H1 (cell line): ENCODE measurements at regions not wholly inside any gene's neighbourhood (a gene's known extent, or its start where the extent isn't known, plus 50 kb on each side); places are given as distances from the start of the nearest gene placed in this dataset.
A peak's percentile ranks its signal among the peaks of the same experiment; 100 is the strongest.

Experiments used
- CTCF ChIA-PET: fragments of 300-600 bp; sonication (Branson Sonifier 250); formaldehyde crosslinking; loops from one replicate; lab custom pipeline; 2021; ENCODE audit not compliant: partially characterized antibody; lab: Charles Lee
- POLR2A ChIA-PET: fragments of 300-600 bp; sonication (Branson Sonifier 250); formaldehyde crosslinking; loops from one replicate; lab custom pipeline; 2021; ENCODE audit warnings: inconsistent platforms; ENCODE audit not compliant: partially characterized antibody; lab: Charles Lee
- DNase-seq, 2 experiments: peaks; one replicate each; pipeline versions ENCODE4 v3.0.0 to v3.0.0-alpha.2; 2010 to 2022; ENCODE audit warnings: low spot score in 2 of 2, low read depth in 1 of 2, mixed read lengths in 1 of 2
- FAIRE-seq: peaks from 2 replicates; lab custom pipeline; 2011; peaks lifted over from hg19 to GRCh38; lab: Jason Lieb, UNC
- H2AFZ ChIP-seq: 2 replicates; pipeline ENCODE4 v1.8.1; 2012; ENCODE audit warnings: low read length, inconsistent platforms
- H2AK5ac ChIP-seq: 2 replicates; pipeline ENCODE4 v1.6.1; 2013; ENCODE audit warnings: low read depth, low read length
- H2BK120ac ChIP-seq: replicated peaks from 2 replicates; pipeline ENCODE3; 2013; ENCODE audit warnings: low read depth, low read length, inconsistent platforms
- H2BK12ac ChIP-seq: 2 replicates; pipeline ENCODE4 v1.6.1; 2013; ENCODE audit warnings: low read depth, low read length
- H2BK15ac ChIP-seq: 2 replicates; pipeline ENCODE4 v1.6.1; 2013; ENCODE audit warnings: low read length
- H2BK20ac ChIP-seq: 2 replicates; pipeline ENCODE4 v1.6.1; 2013; ENCODE audit warnings: low read length
- H2BK5ac ChIP-seq: 2 replicates; pipeline ENCODE4 v1.6.1; 2013; ENCODE audit warnings: low read depth, low read length
- H3K14ac ChIP-seq: 2 replicates; pipeline ENCODE4 v1.6.1; 2013; ENCODE audit warnings: inconsistent platforms; ENCODE audit not compliant: insufficient read length
- H3K18ac ChIP-seq: 2 replicates; pipeline ENCODE4 v1.6.1; 2013; ENCODE audit warnings: low read length; ENCODE audit errors: extremely low read depth
- H3K23ac ChIP-seq: 2 replicates; pipeline ENCODE4 v1.6.1; 2013; ENCODE audit warnings: inconsistent platforms; ENCODE audit not compliant: insufficient read length
- H3K23me2 ChIP-seq: 2 replicates; pipeline ENCODE4 v1.6.1; 2013; ENCODE audit warnings: low read depth, low read length
- H3K27ac ChIP-seq: 2 replicates; pipeline ENCODE4 v1.6.1; 2011; ENCODE audit warnings: low read depth, low read length, inconsistent platforms
- H3K27me3 ChIP-seq, 4 experiments: replicated peaks in 1 of 4; 1 replicate in 1 of 4; 2 replicates in 3 of 4; pipeline versions ENCODE4 v1.6.1 to v1.8.1; 2011 to 2013; ENCODE audit warnings: low read length in 3 of 4, mild to moderate bottlenecking in 3 of 4, inconsistent platforms in 2 of 4, mixed read lengths in 2 of 4, moderate library complexity in 1 of 4; ENCODE audit not compliant: control insufficient read depth in 3 of 4, insufficient read depth in 3 of 4; ENCODE audit errors: extremely low read depth in 1 of 4
- H3K36me3 ChIP-seq, 4 experiments: 2 replicates each; pipeline versions ENCODE4 v1.6.1 to v1.8.1; 2011 to 2013; ENCODE audit warnings: mild to moderate bottlenecking in 4 of 4, low read length in 3 of 4, moderate library complexity in 2 of 4, control low read depth in 1 of 4, inconsistent platforms in 1 of 4; ENCODE audit not compliant: insufficient read depth in 4 of 4, control insufficient read depth in 2 of 4
- H3K4ac ChIP-seq: replicated peaks from 2 replicates; pipeline ENCODE3; 2013; ENCODE audit warnings: low read length, low read depth, mixed read lengths, inconsistent platforms; ENCODE audit not compliant: insufficient read length
- H3K4me1 ChIP-seq, 4 experiments: replicated peaks in 1 of 4; 1 replicate in 1 of 4; 2 replicates in 3 of 4; pipeline versions ENCODE4 v1.6.1 to v1.8.1; 2011 to 2013; ENCODE audit warnings: low read length in 3 of 4, inconsistent platforms in 2 of 4, mixed read lengths in 1 of 4; ENCODE audit not compliant: insufficient read depth in 4 of 4, control insufficient read depth in 3 of 4
- H3K4me2 ChIP-seq, 2 experiments: 2 replicates each; pipeline versions ENCODE4 v1.6.1 to v1.8.1; 2011 to 2013; ENCODE audit warnings: low read depth in 2 of 2, low read length in 2 of 2, control low read depth in 1 of 2, inconsistent platforms in 1 of 2, mild to moderate bottlenecking in 1 of 2; ENCODE audit not compliant: insufficient read depth in 1 of 2
- H3K4me3 ChIP-seq, 4 experiments: fragments of 200-600, 300-600 bp in 1 of 4; sonication (generic), shearing (Covaris generic), sonication (Bioruptor Twin) in 1 of 4; 2 replicates each; pipeline versions ENCODE4 v1.5.1 to v1.8.1; 2011 to 2016; ENCODE audit warnings: low read length in 4 of 4, low read depth in 3 of 4, control low read depth in 2 of 4, inconsistent platforms in 2 of 4, mild to moderate bottlenecking in 2 of 4, mixed read lengths in 1 of 4, moderate library complexity in 1 of 4; ENCODE audit not compliant: insufficient read depth in 2 of 4; ENCODE audit errors: extremely low read depth in 1 of 4
- H3K56ac ChIP-seq: replicated peaks from 2 replicates; pipeline ENCODE3; 2013; ENCODE audit warnings: low read depth, mild to moderate bottlenecking, mixed read lengths, low read length, inconsistent platforms; ENCODE audit not compliant: insufficient read length
- H3K79me1 ChIP-seq: 2 replicates; pipeline ENCODE4 v1.6.1; 2013; ENCODE audit warnings: low read depth, low read length, control low read depth
- H3K79me2 ChIP-seq, 2 experiments: 2 replicates each; pipeline versions ENCODE4 v1.6.1 to v1.8.1; 2012 to 2013; ENCODE audit warnings: low read length in 2 of 2, mild to moderate bottlenecking in 2 of 2, inconsistent platforms in 1 of 2; ENCODE audit not compliant: insufficient read depth in 2 of 2, control insufficient read depth in 1 of 2
- H3K9ac ChIP-seq, 4 experiments: replicated peaks in 1 of 4; 1 replicate in 1 of 4; 2 replicates in 3 of 4; pipeline versions ENCODE4 v1.6.1 to v1.8.1; 2011 to 2013; ENCODE audit warnings: low read depth in 3 of 4, low read length in 3 of 4, control low read depth in 2 of 4, mild to moderate bottlenecking in 2 of 4, moderate library complexity in 2 of 4, inconsistent platforms in 1 of 4; ENCODE audit errors: extremely low read depth in 1 of 4
- H3K9me3 ChIP-seq, 2 experiments: 2 replicates each; pipeline versions ENCODE4 v1.6.1 to v1.8.1; 2012 to 2013; ENCODE audit warnings: mild to moderate bottlenecking in 2 of 2, moderate library complexity in 2 of 2, control low read depth in 1 of 2, inconsistent platforms in 1 of 2, low read depth in 1 of 2, low read length in 1 of 2, mixed read lengths in 1 of 2; ENCODE audit not compliant: insufficient read depth in 2 of 2
- H4K20me1 ChIP-seq, 2 experiments: replicated peaks in 1 of 2; 2 replicates each; pipeline versions ENCODE3 to v1.8.1; 2011 to 2013; ENCODE audit warnings: inconsistent platforms in 2 of 2, low read length in 2 of 2, mild to moderate bottlenecking in 1 of 2; ENCODE audit not compliant: insufficient read depth in 2 of 2, control insufficient read depth in 1 of 2
- H4K5ac ChIP-seq: 2 replicates; pipeline ENCODE4 v1.6.1; 2013; ENCODE audit warnings: low read length, low read depth, mixed read lengths, inconsistent platforms; ENCODE audit not compliant: insufficient read length
- H4K8ac ChIP-seq: 2 replicates; pipeline ENCODE4 v1.8.0; 2013; ENCODE audit warnings: mild to moderate bottlenecking, moderate library complexity, low read length, inconsistent platforms; ENCODE audit not compliant: insufficient read depth; ENCODE audit errors: extremely low read depth
- H4K91ac ChIP-seq: replicated peaks from 2 replicates; pipeline ENCODE3; 2013; ENCODE audit warnings: low read length, mixed read lengths, inconsistent platforms; ENCODE audit not compliant: insufficient read length
- HDAC2 ChIP-seq, 2 experiments: fragments of 300-600 bp in 1 of 2; sonication (generic) in 1 of 2; IDR thresholded peaks; 2 replicates each; pipeline ENCODE4 v1.6.1; 2011 to 2012; ENCODE audit warnings: low read depth in 2 of 2, low read length in 2 of 2, mild to moderate bottlenecking in 2 of 2, moderate library complexity in 2 of 2, borderline replicate concordance in 1 of 2, inconsistent platforms in 1 of 2
- PHF8 ChIP-seq: fragments of 200-600 bp; sonication (generic); conservative IDR thresholded peaks from 2 replicates; pipeline ENCODE4 v1.7.1; 2012; ENCODE audit warnings: low read depth, mild to moderate bottlenecking, inconsistent platforms, low read length, moderate library complexity
- RAD21 ChIP-seq, 2 experiments: IDR thresholded peaks in 1 of 2; conservative IDR thresholded peaks in 1 of 2; 2 replicates each; pipeline ENCODE4 v1.6.1; 2011; ENCODE audit warnings: low read depth in 2 of 2, low read length in 2 of 2, improper control_type of control experiment in 1 of 2, inconsistent platforms in 1 of 2, mild to moderate bottlenecking in 1 of 2, moderate library complexity in 1 of 2
- RFX5 ChIP-seq: IDR thresholded peaks from 2 replicates; pipeline ENCODE4 v1.6.1; 2011; ENCODE audit warnings: low read depth, low read length, improper control_type of control experiment, borderline replicate concordance
- WGBS, 2 experiments: shearing (Covaris generic) in 1 of 2; methylation state at CpG; one replicate each; pipeline versions ENCODE4 v1.1.6 to v1.1.7; 2013 to 2015; ENCODE audit warnings: low lambda C conversion rate in 2 of 2, mixed read lengths in 2 of 2, inconsistent platforms in 1 of 2, low coverage in 1 of 2, missing lambda C conversion rate in 1 of 2; ENCODE audit not compliant: insufficient replicate concordance in 2 of 2, insufficient coverage in 1 of 2, insufficient read length in 1 of 2; ENCODE audit errors: extremely low coverage in 1 of 2, missing lambda C conversion rate in 1 of 2; 5-methylcytosine and 5-hydroxymethylcytosine counted together

- FAIRE-seq (no peak), DNase-seq (no peak)
- no peak overlapping the region for H3K14ac ChIP-seq
- no peak overlapping the region for H3K18ac ChIP-seq
- no peak overlapping the region for H2BK120ac ChIP-seq
- no peaks in the 10 kb centered on the region for H3K27me3 ChIP-seq
- H3K27ac ChIP-seq = no peak overlapping the region
- H3K79me2 ChIP-seq = no peaks in the 10 kb centered on the region
- H3K4me2 ChIP-seq = no peak overlapping the region
- no peak overlapping the region for H3K56ac ChIP-seq
- H3K4ac ChIP-seq = no peak overlapping the region
- no peaks in the 10 kb centered on the region for H3K23me2 ChIP-seq
- no peak overlapping the region for H2BK5ac ChIP-seq
- no peaks in the 10 kb centered on the region for H3K4me1 ChIP-seq
- H4K8ac ChIP-seq = no peak overlapping the region
- TF ChIP-seq RAD21 (IDR thresholded peaks at IDR 0.05 in 1 of 2, conservative IDR thresholded peaks at IDR 0.05 in 1 of 2; ENCODE audit: low read depth in 2 of 2, low read length in 2 of 2) (peak in 1 of 2 experiments; percentile 31; a peak in 1 of 4 replicates), HDAC2 (IDR thresholded peaks at IDR 0.05; ENCODE audit: borderline replicate concordance in 1 of 2, low read depth in 2 of 2, low read length in 2 of 2) (no peak), RFX5 (no peak), PHF8 (no peak)
- no peak overlapping the region for H2AFZ ChIP-seq
- 83% methylated on average over 19 of the region's 20 CpGs; no CpG with 5 or more reads in 1 of the 2 experiments for WGBS, 2 experiments
- ChIA-PET POLR2A (no interaction called here), CTCF (interaction anchor here (0.6 to 0.7 kb wide), 3 partner anchors 55 to 111 kb away, joined by 3 read pairs; no protein-coding TSS in a partner anchor)
- H2BK12ac ChIP-seq = no peak overlapping the region
- H3K9me3 ChIP-seq = no peaks in the 10 kb centered on the region
- H3K79me1 ChIP-seq = no peaks in the 10 kb centered on the region
- no peak overlapping the region for H4K91ac ChIP-seq
- H4K20me1 ChIP-seq = no peaks in the 10 kb centered on the region
- no peak overlapping the region for H2BK15ac ChIP-seq
- H3K23ac ChIP-seq = no peak overlapping the region
- no peak overlapping the region for H3K4me3 ChIP-seq
- H3K36me3 ChIP-seq = no peaks in the 10 kb centered on the region
- H2BK20ac ChIP-seq = no peak overlapping the region
- H2AK5ac ChIP-seq = no peak overlapping the region
- no peak overlapping the region for H4K5ac ChIP-seq
- H3K9ac ChIP-seq = no peak overlapping the region
These were observed 68.2 kb upstream of the AFDN start for GRCh38 chr6:167758309-167759023.
